HG02885 (cell line): ENCODE measurements at regions not wholly inside any gene's neighbourhood (a gene's known extent, or its start where the extent isn't known, plus 50 kb on each side); places are given as distances from the start of the nearest gene placed in this dataset.

Experiments
- ATAC-seq: cut with Tn5 transposase; IDR thresholded peaks from one replicate; pipeline ENCODE4 v1.9.1; 2021; ENCODE audit warnings: mild to moderate bottlenecking; ENCODE audit not compliant: unreplicated experiment, poor library complexity

- ATAC-seq: no peak
Observed at GRCh38 chr20:2234598-2235191, 61.1 kb upstream of the TGM3 start.

- ATAC-seq: no peak
Observed at GRCh38 chr20:2236256-2236655, 59.5 kb upstream of the TGM3 start.

GRCh38 chr20:2237059-2237458, 58.7 kb upstream of the TGM3 start:
- ATAC-seq: no peak

- no peak for ATAC-seq
Observed at GRCh38 chr20:2238601-2239000, 57.2 kb upstream of the TGM3 start.

- no peak for ATAC-seq
Observed at GRCh38 chr20:2240835-2241234, 55.0 kb upstream of the TGM3 start.

- ATAC-seq: no peak
Observed at GRCh38 chr20:2242678-2243077, 53.1 kb upstream of the TGM3 start.

- no peak for ATAC-seq
Observed at GRCh38 chr20:2244523-2244922, 51.3 kb upstream of the TGM3 start.

- no peak for ATAC-seq
Observed at GRCh38 chr20:2244993-2245392, 50.8 kb upstream of the TGM3 start.

GRCh38 chr20:2245637-2246036, 50.2 kb upstream of the TGM3 start:
- no peak for ATAC-seq
